IMR-90 (cell line): ENCODE measurements at regions not wholly inside any gene's neighbourhood (a gene's known extent, or its start where the extent isn't known, plus 50 kb on each side); places are given as distances from the start of the nearest gene placed in this dataset.

Source experiments
- CEBPB ChIP-seq: IDR thresholded peaks from 2 replicates; pipeline ENCODE4 v1.6.1; 2012; ENCODE audit warnings: low read depth, low read length, improper control_type of control experiment
- CTCF ChIP-seq: conservative IDR thresholded peaks from 2 replicates; pipeline ENCODE4 v1.5.1; 2012; ENCODE audit warnings: mild to moderate bottlenecking, low read depth, low read length, improper control_type of control experiment
- ELK1 ChIP-seq: fragments of 150-350 bp; IDR thresholded peaks from 2 replicates; pipeline ENCODE4 v1.6.1; 2016; ENCODE audit warnings: low read depth, mild to moderate bottlenecking, low read length, moderate library complexity, borderline replicate concordance
- MXI1 ChIP-seq: IDR thresholded peaks from 2 replicates; pipeline ENCODE4 v1.6.1; 2012; ENCODE audit warnings: low read depth, mild to moderate bottlenecking, low read length, moderate library complexity, borderline replicate concordance
- POLR2A ChIP-seq: IDR thresholded peaks from 2 replicates; pipeline ENCODE4 v1.6.1; 2012; ENCODE audit warnings: mild to moderate bottlenecking, low read depth, low read length
- RAD21 ChIP-seq: IDR thresholded peaks from 2 replicates; pipeline ENCODE4 v1.6.1; 2012; ENCODE audit warnings: low read length, improper control_type of control experiment
- RCOR1 ChIP-seq: IDR thresholded peaks from 2 replicates; pipeline ENCODE4 v1.6.1; 2012; ENCODE audit warnings: mild to moderate bottlenecking, low read length, improper control_type of control experiment; ENCODE audit not compliant: insufficient replicate concordance
- RFX5 ChIP-seq: IDR thresholded peaks from 2 replicates; pipeline ENCODE4 v1.8.0; 2012; ENCODE audit warnings: low read depth, mild to moderate bottlenecking, low read length, moderate library complexity
- TF ChIP-seq, protein P1 (sequence below): fragments of 150-350 bp; IDR thresholded peaks from 2 replicates; pipeline ENCODE4 v1.6.1; 2017; ENCODE audit warnings: mild to moderate bottlenecking, antibody characterized with exemption, low read length, low read depth

DNA sequence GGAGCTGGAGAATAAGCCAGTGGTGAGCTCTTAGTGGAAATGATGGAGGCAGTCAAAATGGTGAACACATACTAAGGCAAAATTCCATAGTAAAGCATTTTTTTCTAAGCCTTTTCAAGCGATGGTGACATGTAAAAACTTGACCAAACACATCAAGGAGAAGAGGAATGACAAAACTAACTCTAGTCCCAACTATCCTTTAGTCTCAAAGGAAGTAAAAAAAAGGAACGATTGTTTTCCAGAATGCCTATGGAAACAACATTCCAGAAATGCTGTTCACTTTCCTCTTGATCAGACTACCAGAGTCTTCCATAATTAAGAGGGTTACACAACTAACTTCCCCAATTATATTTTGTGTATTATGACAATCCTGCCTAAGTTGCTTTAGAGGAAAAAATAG lies 715.6 kb downstream of the EPHA4 start:
- no peak for TF ChIP-seq CTCF
- no peak for TF ChIP-seq POLR2A
- no peak for TF ChIP-seq RAD21
- TF ChIP-seq ELK1: no peak
- TF ChIP-seq CEBPB: no peak
- TF ChIP-seq, protein P1, sequence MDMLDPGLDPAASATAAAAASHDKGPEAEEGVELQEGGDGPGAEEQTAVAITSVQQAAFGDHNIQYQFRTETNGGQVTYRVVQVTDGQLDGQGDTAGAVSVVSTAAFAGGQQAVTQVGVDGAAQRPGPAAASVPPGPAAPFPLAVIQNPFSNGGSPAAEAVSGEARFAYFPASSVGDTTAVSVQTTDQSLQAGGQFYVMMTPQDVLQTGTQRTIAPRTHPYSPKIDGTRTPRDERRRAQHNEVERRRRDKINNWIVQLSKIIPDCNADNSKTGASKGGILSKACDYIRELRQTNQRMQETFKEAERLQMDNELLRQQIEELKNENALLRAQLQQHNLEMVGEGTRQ: no peak
- TF ChIP-seq MXI1: no peak
- no peak for TF ChIP-seq RFX5
- no peak for TF ChIP-seq RCOR1
